ENCODE measurements at regions not wholly inside any gene's neighbourhood (a gene's known extent, or its start where the extent isn't known, plus 50 kb on each side); places are given as distances from the start of the nearest gene placed in this dataset.

DNA sequence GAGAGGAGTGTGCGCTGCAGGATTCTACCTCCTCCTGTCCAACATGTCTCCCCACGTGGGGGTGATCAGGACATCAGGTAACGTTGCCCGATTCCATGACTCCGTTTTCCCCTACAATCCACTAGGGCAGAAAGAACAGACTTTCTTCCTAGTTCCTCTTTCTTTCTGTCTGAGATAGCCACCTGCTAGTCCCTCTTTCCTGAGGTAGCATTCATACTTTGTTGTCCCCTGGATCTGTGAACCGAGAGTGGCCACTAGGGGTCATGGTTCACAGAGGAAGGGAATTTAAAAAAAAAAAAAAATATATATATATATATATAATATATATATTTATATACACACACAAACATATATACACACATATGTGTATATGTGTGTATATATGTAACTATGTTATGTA lies 210.0 kb upstream of the ZNF521 start:
- TF ChIP-seq, protein P1, sequence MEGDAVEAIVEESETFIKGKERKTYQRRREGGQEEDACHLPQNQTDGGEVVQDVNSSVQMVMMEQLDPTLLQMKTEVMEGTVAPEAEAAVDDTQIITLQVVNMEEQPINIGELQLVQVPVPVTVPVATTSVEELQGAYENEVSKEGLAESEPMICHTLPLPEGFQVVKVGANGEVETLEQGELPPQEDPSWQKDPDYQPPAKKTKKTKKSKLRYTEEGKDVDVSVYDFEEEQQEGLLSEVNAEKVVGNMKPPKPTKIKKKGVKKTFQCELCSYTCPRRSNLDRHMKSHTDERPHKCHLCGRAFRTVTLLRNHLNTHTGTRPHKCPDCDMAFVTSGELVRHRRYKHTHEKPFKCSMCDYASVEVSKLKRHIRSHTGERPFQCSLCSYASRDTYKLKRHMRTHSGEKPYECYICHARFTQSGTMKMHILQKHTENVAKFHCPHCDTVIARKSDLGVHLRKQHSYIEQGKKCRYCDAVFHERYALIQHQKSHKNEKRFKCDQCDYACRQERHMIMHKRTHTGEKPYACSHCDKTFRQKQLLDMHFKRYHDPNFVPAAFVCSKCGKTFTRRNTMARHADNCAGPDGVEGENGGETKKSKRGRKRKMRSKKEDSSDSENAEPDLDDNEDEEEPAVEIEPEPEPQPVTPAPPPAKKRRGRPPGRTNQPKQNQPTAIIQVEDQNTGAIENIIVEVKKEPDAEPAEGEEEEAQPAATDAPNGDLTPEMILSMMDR (conservative IDR thresholded peaks at IDR 0.05), result peak; percentile 27
- no peak for TF ChIP-seq ZFX (IDR thresholded peaks at IDR 0.05)
